HG02759 (cell line): ENCODE measurements at regions not wholly inside any gene's neighbourhood (a gene's known extent, or its start where the extent isn't known, plus 50 kb on each side); places are given as distances from the start of the nearest gene placed in this dataset.

Experiments
- ATAC-seq: cut with Tn5 transposase; IDR thresholded peaks from one replicate; pipeline ENCODE4 v1.9.1; 2021; ENCODE audit warnings: mild to moderate bottlenecking, moderate library complexity; ENCODE audit not compliant: unreplicated experiment

DNA sequence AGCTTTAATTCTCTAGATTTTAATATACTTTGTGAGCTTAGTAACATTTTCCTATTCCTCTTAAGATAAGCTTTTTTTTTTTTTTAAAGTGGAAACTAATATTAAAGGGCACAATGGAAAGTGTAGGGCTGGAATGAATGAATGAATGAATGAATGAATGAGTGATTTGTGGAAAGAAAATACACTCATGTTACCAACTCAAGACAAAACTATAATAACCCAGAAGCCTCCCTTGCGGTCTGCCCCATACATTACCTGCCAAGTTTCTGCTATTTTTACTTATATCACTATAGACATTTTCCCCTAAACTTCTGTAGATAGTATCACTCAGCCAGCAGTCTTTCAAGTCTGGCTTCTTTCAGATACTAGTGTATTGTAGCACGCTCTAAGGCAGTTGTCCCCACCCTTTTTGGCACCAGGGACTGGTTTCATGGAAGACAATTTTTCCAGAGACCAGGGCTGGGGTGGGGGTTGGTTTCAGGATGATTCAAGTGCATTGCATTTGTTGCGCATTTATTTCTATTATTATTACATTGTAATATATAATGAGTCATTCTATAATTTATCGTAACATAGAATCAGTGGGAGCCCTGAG is 932.2 kb downstream of the TBC1D22A start:
- ATAC-seq: no peak

DNA sequence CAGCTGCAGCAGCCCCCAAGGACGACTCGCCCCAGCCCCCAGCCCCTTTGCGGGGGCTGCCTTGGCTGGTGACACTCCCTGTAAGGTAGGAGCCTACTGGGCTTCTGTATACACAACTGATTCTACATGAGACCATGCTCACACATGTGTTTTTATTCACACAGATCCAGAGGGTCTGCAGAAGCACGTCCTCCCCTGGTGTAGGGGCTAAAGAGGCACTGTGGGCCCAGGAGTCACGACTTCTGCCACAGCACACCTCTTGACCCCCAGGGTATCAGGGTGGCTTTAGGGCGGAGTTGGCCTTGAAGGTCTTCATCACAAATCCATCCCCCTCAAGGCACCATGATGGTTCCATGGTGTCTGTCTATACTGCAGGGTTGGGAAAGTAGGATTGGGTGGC is 931.2 kb downstream of the TBC1D22A start:
- no peak for ATAC-seq

DNA sequence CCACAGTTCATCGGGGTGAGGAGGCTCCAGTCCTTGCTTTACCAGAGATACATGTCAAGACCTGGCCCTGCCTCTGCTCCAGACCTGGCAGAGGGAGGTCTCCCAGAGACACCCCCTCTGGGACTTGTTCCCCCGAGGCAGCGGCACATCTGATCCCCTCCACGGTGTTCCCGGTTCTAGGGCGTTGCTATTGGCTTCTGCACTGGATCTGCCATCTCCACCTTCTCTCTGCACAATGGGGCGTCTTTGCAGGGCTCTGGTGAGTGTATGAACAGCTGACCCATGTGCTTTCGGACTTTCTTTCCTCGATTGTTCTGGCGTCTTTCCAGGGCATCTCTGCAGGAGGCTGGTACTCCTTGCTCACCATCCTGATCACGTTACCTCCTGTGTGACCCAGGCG is 930.4 kb downstream of the TBC1D22A start:
- no peak for ATAC-seq

DNA sequence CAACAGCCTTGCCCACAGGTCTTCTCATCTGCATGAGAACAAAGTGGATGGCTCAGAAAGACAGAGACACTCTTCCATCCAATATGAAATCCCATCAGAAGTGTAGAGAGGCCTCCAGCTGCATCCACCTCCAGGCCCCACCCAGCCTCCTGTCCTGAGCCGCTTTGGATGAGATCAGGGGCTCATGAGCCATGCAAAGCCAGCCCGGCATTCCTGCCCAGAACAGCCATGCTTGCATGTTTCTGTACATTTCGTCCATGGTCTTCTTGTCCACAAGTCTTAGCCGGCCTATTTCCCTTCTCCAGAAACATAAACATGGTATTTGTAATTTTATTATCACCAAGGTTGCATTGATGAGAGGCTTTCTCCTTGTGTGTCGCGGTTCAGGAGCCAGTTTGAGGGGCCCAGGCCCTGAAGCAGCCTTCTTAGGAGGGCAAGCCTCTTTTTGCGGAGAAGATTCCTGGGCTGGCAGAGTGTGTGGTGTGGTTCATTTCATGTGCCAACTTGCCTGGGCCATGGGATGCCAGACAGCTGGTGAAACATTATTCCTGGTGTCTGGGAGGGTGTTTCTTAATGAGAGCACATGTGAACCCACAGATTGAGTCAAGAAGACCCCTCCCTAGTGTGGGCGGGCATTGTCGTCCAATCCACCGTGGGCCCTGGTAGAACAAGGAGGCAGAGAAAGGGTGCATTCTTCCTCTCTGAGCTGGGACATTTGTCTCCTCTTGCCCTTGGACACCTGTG is 928.9 kb downstream of the TBC1D22A start:
- ATAC-seq: no peak

DNA sequence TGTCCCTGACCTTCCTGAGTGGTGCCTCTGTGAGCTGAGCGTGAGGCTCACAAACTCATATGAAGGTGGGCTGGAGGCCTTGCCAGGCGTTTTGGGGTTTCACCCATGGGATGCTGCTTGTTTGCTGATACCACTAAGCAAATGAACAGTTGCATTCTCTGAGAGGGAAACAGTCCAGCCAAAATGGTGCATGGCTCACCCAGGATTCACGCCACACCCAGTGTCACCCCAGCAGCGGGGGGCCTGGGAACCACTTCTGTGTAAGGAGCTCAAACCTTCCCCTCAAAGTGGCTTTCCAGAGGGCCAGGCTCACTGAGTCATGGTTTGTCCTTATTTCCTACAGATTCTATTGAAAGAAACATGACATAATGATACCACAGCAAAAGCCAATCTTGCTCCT is 928.1 kb downstream of the TBC1D22A start:
- no peak for ATAC-seq

DNA sequence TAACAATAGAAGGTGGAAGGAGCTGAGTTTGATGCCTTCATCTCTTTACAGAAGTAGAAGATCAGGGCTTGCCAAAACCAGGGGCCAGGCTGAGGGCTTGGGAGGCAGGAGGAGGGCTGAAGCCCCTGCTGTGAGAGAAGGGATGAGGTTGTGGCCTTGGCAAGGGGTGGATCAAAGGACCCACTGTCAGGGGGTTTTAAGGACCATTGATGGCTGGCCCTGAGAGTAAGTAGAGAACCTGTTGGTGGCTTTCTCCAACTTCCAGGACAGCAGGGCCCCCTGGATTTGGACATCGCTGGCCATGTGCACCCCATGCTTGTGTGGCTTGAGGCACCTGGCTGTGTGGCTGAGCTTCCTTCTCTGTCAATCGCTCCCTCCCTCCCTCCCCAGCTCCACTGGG is 927.7 kb downstream of the TBC1D22A start:
- no peak for ATAC-seq

DNA sequence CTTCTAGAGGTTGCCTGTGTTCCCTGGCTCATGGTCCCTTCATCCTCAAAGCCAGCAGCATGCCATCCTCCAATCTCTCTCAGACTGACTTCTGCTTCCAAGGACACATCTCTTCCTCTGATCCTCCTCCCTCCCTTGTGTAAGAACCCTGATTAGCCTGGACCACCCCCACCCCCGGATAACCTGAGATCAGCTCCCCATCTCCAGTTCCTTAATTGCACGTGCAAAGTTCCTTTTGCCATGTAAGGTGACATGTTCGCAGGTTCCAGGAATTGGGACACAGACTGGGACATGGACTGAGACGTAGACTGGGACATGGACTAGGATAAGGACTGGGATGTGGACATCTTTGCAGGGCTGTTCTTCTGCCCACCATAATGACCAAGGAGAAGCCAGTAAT is 925.3 kb downstream of the TBC1D22A start:
- ATAC-seq: no peak

DNA sequence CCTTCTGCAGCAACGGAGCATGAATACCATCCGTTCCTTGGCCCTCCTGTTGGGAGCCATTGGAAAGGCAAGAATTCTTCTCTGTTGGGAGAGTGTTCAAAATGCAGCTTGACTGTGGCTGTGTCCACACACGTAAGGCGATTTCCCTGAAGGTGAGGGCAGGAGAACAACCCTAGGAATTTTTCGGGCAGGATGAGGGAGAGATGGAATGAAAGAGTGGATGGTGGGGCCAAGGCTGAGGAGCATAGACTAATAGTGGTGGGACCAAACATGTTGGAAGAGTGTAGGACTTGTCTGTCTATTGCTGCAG is 924.9 kb downstream of the TBC1D22A start:
- no peak for ATAC-seq

DNA sequence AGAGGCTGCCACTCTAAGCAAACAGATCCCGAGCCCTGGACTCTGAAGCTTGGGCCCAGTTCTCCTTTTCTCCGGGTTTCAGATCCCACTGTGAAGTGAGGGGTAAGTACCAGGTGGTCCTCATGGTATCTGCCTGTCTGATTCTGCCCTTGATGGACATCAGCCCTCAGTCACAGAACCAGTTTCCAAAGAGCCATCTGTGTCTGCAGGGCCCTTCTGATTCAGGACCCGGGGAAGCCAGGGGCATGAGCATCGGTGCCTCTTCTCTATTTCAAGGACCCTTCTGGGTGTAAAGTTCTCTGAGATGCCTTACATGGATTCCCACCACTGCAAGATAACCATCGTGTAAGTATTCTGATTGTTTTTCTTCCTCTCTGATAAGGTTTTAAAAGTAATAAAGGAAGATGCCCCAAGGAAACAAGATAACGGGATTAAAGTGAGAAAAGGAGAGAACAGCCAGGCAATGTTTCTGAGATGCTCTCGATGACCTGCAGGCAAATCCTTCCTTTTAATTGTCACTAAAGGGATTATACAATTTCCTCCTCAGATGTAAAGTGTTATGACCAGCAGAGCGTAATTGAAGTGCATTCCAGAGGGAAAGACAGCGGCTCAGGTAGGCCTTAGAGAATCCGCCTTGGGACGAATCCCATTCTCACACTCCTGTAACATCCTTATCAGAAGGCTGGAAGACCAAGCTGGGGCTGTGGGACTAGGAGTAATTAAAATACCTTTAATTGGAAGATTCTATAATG is 924.3 kb downstream of the TBC1D22A start:
- ATAC-seq: no peak

DNA sequence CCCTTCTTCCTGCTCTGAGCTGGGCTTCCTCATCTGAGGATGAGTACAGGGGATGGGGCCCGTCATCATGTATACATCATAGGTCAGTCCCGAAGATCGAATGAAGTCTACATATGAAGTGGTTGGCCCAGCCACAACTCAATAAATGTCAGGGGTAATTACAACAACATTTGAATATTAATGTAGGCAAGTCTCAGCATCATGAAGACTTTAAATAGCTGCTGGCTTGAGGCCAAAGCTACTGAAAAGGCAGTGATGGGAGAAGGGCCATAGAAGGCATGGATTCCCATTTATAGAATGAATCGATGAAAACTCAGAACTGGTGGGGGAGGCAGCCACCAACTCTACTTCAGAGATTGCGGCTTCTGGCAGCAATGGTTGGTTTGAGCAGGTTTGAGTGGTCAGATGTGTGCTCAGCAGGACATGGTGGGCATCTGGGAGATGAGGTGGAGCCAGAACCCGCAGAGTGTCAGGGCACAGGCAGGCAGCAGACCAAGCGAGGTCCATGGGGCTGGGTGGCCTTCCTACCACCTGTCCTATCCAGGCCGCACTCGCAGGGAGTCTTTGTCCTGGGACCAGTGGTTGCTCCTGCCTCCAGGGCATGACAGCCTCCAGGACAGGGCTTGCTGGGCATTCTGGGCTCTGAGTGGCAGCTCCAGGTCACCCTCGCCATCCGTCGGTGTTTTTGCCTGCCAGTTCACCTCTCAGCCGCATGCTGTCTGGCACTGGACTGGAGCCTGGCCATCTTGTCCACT is 919.1 kb downstream of the TBC1D22A start:
- no peak for ATAC-seq

DNA sequence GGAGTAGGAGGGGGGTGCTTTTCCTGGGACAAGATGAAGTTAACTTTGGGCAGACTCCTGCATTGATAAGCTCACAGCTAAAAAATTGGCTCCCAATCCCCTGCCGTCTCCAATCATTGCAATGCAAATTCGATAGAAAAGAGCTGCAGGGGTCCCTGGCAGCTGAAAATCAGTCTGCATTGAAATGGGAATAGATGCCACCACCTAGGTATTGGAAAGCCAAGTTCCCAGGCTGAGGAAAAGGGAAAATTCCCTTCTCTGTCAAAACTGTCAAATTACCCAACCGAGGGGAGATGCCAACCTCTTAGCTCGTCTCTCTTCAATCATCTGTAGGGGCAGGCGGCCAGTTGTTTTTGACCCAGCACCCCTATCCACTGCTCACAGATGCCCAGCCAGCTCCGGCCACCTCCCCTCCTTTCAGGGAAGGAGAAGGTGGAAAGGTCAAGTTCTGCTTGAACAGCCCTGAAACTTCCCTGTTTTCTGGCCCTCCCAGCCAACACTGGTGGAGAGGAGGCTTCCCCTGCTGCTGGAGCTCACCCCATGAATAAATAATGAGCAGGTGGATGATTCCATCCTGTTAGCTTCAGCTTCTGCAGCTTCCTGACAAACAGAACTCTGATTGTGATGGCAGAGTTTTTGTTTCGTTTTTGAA is 916.3 kb downstream of the TBC1D22A start:
- ATAC-seq: no peak

DNA sequence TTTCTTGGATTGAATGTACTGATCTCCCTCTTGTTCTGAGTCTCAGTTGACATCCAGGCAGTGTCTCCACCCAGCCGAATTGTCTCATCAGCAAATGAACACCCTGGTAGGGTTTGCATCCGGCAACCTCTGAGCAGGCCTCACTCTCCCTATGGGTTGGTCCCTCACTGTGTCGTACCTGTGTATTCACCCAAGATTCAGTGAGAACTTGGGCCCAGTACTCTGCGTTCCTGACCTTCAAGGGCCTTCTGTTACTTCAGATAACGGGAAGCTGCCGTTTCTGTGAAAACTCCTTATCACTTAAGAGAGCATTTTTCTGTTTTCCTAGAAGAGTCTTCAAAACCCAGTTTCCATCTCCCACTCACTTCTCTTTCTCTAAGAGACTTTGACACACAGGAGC is 915.6 kb downstream of the TBC1D22A start:
- ATAC-seq: no peak

DNA sequence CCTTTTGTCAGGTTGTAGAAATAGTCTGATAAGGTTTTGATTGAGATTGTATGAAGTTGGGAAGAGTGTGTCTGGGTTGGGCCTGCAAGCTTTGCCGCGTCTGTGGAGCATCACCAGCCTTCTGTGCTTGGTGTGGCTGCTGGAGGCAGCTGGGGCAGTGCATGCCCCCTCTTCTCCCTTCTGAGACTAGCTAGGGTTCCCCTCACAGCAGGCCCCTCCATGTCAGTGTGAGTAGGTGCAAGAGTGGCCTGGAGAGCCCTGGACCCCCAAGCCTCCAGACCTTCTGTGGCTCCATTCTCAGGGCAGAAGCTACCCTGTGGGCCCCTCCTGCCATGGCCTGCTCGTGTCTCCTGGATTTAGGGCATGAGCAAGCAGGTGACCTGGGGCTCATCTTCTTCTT is 914.2 kb downstream of the TBC1D22A start:
- ATAC-seq: no peak

DNA sequence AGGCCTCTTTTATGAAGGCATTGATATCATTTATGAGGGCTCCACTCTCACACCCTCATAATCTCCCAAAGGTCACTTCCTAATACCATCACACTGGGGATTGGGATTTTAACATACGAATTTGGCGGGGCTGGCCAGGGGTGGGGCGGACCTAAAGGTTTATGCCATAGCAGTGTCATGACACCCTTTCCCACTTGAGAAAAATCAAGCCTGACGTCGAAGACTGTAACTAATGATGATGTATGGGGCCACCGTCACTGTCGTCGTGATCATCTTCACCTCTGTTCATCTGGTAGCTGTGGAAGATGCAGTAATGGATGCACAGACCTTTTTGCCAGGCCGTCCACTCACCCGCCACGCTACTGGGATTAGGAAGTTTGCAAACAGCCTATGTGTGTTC is 912.1 kb downstream of the TBC1D22A start:
- no peak for ATAC-seq

DNA sequence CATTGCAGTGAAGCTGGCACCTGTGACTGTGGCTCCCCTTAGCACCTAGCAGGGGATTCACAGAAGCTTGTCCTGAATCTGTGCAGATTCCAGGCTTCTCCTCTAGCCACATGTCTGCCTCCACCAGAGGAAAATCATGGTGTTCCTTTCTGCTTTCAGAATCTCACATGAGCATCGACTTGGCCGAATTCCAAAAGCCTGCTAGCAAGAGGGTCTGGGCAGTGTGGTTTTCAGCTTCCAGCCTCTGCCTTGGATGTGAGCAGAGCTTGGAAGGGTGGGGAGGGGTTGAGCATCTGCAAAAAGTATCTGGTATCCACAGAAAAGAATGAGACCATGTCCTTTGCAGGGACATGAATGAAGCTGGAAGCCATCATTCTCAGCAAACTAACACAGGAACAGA is 911.1 kb downstream of the TBC1D22A start:
- no peak for ATAC-seq

DNA sequence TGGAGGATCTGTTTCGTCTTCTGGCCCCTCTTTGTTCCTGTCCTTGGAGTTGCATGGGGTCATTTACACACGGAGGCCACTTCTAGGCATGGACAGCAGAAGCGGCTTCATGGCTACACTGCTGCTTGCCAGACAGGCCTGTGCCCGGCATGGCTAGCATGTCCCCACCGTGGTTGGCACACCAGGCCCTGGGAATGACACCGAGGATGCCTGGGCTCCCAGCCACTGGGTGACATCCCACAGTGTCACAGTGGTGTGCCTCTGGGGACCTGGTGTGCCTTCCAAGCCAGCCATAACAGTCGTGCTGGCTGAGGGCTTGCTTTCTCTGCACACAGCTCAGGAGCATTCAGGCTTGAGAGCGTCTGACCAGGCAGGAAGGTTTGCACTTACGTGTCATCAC is 910.1 kb downstream of the TBC1D22A start:
- ATAC-seq: no peak

DNA sequence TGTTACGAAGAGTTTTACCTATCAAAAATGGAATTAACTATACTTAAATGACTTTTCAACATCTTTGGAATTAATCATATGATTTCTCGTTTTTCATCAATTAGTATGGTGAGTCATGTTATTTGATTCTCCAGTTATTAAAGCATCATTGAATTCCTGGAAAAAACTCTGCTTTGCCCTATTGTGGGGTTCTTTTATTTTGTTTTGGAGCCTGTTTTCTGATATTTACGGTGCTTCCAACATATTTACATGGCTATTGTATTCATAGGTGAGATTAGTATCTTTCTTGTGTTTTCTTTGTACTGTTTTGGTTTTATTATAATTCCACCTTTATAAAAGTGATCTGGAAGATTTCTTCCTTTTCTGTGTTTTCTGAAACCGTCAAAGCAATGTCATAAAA is 902.7 kb downstream of the TBC1D22A start:
- ATAC-seq: no peak

DNA sequence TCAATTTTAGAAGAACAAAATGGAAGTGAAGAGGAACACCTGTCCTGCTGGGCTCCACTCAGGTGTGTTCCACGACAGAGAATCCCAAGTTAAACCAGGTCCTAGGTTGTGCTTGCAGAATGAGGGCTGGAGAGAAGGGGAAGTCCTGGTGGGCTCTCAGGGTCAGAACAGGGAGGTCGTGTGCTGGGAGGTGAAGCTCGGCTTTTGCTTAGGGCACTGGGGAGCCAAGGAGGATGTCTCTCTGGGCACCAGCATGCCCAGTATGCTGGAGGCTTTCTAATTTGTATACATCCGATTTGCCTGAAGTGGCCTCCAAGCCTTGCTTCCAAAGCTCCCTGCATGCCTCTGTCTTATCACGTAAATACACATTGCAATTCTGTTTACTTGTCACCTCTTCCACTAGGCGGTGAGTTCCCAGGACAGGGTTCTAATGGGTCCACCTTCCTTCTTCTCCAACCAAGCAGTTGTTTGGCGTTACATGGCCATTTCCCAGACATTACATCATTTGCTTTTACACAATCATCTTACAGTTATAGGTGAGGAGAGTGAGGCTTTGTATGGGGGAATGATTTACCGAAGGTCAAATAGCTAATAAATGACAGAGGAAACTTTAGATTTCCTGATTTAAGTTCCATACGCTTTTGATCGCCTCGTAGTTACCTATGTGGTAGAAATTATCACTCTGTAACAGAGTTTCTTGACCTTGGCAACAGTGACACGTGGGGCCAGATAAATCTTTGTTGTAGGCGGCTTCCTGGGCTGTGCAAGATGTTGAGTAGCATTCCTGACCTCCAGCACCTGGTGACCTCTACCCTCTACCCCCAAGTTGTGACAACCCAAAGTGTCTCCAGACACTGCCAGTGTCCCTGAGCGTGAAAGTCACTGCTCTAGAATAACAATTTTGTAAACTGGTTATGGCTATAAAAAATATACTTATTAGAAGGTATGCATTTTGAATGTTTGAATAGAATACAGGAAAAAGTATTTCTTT is 901.5 kb downstream of the TBC1D22A start:
- ATAC-seq: no peak

DNA sequence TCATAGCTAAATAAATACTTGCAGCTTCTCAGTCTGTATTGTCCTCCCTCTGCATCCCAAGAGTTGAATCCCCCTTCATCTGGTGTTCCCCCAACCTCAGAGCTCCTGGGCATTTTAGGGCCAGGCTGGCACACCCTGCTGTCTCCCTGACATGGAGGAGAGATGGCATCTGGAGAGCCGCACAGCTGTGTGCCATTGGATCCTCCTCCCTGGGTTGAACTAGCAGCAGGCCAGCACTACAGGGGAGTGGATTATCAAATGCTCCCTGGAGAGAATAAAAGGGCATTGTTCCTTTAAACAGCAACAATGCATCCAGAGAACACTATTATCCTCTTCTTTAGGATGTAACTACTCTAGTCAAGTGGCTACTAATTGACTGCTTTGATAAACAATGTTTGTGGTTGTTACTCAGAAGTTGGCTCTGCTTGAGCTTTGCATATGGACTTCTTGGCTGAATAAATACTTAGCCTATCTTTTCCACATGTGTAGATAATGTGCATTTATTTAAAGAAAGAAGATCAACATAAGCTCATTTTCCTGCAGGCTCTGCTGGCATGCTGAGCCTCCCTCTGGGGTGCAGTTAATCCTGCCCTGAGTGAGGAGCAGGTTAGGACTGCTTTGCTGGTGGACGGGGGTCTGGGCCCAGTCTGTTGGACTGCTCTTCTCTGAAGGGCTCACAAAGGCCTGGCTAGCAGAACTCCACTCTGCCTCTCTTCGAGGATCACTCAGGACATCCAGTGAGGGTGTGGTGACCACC is 897.2 kb downstream of the TBC1D22A start:
- no peak for ATAC-seq
